Keratinocyte (primary cell): ENCODE measurements at regions not wholly inside any gene's neighbourhood (a gene's known extent, or its start where the extent isn't known, plus 50 kb on each side); places are given as distances from the start of the nearest gene placed in this dataset.

Experiments used
- DNase-seq: peaks from one replicate; pipeline ENCODE4 v3.0.0-alpha.2; 2011; ENCODE audit warnings: low read depth, missing footprints, low spot score
- FAIRE-seq: peaks from 2 replicates; lab custom pipeline; 2011; peaks lifted over from hg19 to GRCh38; lab: Jason Lieb, UNC
- H2AFZ ChIP-seq: 2 replicates; pipeline ENCODE4 v1.6.0; 2012; ENCODE audit warnings: low read length, control low read depth, inconsistent platforms; ENCODE audit not compliant: control insufficient read depth
- H3K27ac ChIP-seq: 2 replicates; pipeline ENCODE4 v1.5.1; 2011; ENCODE audit warnings: low read length; ENCODE audit not compliant: control insufficient read depth, insufficient read depth
- H3K27me3 ChIP-seq: 3 replicates; pipeline ENCODE4 v1.6.0; 2011; ENCODE audit warnings: low read length; ENCODE audit not compliant: control insufficient read depth, insufficient read depth; ENCODE audit errors: extremely low read depth
- H3K36me3 ChIP-seq, 2 experiments: 2 replicates in 1 of 2; 3 replicates in 1 of 2; pipeline ENCODE4 v1.5.1; 2011; ENCODE audit warnings: low read length in 2 of 2, mild to moderate bottlenecking in 1 of 2; ENCODE audit not compliant: control insufficient read depth in 2 of 2, insufficient read depth in 2 of 2; ENCODE audit errors: extremely low read depth in 1 of 2
- H3K4me1 ChIP-seq: 3 replicates; pipeline ENCODE4 v1.5.1; 2011; ENCODE audit warnings: low read length; ENCODE audit not compliant: control insufficient read depth, insufficient read depth; ENCODE audit errors: extremely low read depth
- H3K4me2 ChIP-seq: 3 replicates; pipeline ENCODE4 v1.6.0; 2011; ENCODE audit warnings: low read depth, low read length; ENCODE audit not compliant: control insufficient read depth, insufficient read depth; ENCODE audit errors: extremely low read depth
- H3K4me3 ChIP-seq, 3 experiments: fragments of 200-600 bp in 1 of 3; sonication (generic) in 1 of 3; 2 replicates in 2 of 3; 3 replicates in 1 of 3; pipeline ENCODE4 v1.5.1; 2011 to 2016; ENCODE audit warnings: low read length in 3 of 3, mild to moderate bottlenecking in 3 of 3, control low read depth in 2 of 3, inconsistent platforms in 1 of 3, low read depth in 1 of 3, mixed read lengths in 1 of 3, mixed run types in 1 of 3, moderate library complexity in 1 of 3; ENCODE audit not compliant: control insufficient read depth in 2 of 3, insufficient read depth in 2 of 3; ENCODE audit errors: extremely low read depth in 1 of 3
- H3K79me2 ChIP-seq: 2 replicates; pipeline ENCODE4 v1.6.0; 2012; ENCODE audit warnings: low read length; ENCODE audit not compliant: control insufficient read depth, insufficient read depth
- H3K9ac ChIP-seq: 3 replicates; pipeline ENCODE4 v1.6.0; 2011; ENCODE audit warnings: low read length; ENCODE audit not compliant: control insufficient read depth, insufficient read depth; ENCODE audit errors: extremely low read depth
- H3K9me1 ChIP-seq: 3 replicates; pipeline ENCODE4 v1.6.0; 2011; ENCODE audit warnings: low read length; ENCODE audit not compliant: control insufficient read depth, insufficient read depth; ENCODE audit errors: extremely low read depth
- H3K9me3 ChIP-seq: 2 replicates; pipeline ENCODE4 v1.5.1; 2012; ENCODE audit warnings: low read depth, low read length; ENCODE audit not compliant: control insufficient read depth
- H4K20me1 ChIP-seq: 3 replicates; pipeline ENCODE4 v1.6.0; 2011; ENCODE audit warnings: low read length; ENCODE audit not compliant: control insufficient read depth, insufficient read depth; ENCODE audit errors: extremely low read depth
- EZH2 ChIP-seq: IDR thresholded peaks from one replicate; pipeline ENCODE4 v1.6.1; 2012; ENCODE audit warnings: inconsistent platforms, mild to moderate bottlenecking, low read length, moderate library complexity
- dilution Hi-C: fragments of 300-500 bp; cut with MboI; formaldehyde crosslinking; loops from one replicate; pipeline ENCODE4 v1.7.0; 2020; ENCODE audit warnings: low sequenced_read_pairs; ENCODE audit not compliant: extremely low pct_ligation_motif_present
- TF ChIP-seq, protein P1 (sequence below), 3 experiments: IDR thresholded peaks in 1 of 3; conservative IDR thresholded peaks in 1 of 3; optimal IDR thresholded peaks in 1 of 3; 2 replicates in 2 of 3; 3 replicates in 1 of 3; pipeline versions ENCODE3 to v1.5.1; 2011; ENCODE audit warnings: low read length in 3 of 3, mild to moderate bottlenecking in 3 of 3, moderate library complexity in 2 of 3, control low read depth in 1 of 3, inconsistent platforms in 1 of 3; ENCODE audit not compliant: insufficient read depth in 2 of 3; ENCODE audit errors: extremely low read depth in 1 of 3

DNA sequence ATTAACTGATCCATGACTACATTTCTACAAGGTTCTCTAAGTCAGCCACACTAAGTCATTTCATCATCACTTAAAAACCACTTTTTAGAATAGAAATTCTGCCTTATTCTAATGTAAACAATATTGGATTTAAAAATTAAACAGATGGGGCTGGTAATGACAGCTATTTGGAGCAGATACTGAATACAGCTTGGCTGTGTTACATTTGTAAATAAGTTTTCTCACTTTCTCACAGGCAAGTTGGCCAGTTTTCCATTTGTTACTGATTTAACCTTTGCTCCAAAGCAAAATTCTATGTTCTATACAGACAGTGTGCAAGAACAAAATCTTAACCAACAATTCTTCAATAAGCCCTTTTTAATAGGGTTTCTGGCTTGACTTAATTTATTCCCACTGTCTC is 370.7 kb downstream of the GRIA2 start:
- FAIRE-seq: no peak
- Histone ChIP-seq H3K36me3 (no peaks in the 10 kb centered on the region), H3K27me3 (no peaks in the 10 kb centered on the region), H3K9me1 (no peaks in the 10 kb centered on the region), H4K20me1 (no peaks in the 10 kb centered on the region), H3K9ac (no peak overlapping the region), H3K27ac (no peak overlapping the region), H3K4me3 (no peak overlapping the region), H3K4me1 (no peaks in the 10 kb centered on the region), H2AFZ (no peak overlapping the region), H3K79me2 (no peaks in the 10 kb centered on the region), H3K4me2 (no peak overlapping the region), H3K9me3 (no peaks in the 10 kb centered on the region)
- TF ChIP-seq, protein P1, sequence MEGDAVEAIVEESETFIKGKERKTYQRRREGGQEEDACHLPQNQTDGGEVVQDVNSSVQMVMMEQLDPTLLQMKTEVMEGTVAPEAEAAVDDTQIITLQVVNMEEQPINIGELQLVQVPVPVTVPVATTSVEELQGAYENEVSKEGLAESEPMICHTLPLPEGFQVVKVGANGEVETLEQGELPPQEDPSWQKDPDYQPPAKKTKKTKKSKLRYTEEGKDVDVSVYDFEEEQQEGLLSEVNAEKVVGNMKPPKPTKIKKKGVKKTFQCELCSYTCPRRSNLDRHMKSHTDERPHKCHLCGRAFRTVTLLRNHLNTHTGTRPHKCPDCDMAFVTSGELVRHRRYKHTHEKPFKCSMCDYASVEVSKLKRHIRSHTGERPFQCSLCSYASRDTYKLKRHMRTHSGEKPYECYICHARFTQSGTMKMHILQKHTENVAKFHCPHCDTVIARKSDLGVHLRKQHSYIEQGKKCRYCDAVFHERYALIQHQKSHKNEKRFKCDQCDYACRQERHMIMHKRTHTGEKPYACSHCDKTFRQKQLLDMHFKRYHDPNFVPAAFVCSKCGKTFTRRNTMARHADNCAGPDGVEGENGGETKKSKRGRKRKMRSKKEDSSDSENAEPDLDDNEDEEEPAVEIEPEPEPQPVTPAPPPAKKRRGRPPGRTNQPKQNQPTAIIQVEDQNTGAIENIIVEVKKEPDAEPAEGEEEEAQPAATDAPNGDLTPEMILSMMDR (optimal IDR thresholded peaks at IDR 0.05 in 1 of 3, IDR thresholded peaks at IDR 0.05 in 1 of 3, conservative IDR thresholded peaks at IDR 0.05 in 1 of 3; ENCODE audit: extremely low read depth in 1 of 3, insufficient read depth in 2 of 3, low read length in 3 of 3): no peak
- no peak for TF ChIP-seq EZH2
- no peak for DNase-seq
- dilution Hi-C loops: no loop called here

DNA sequence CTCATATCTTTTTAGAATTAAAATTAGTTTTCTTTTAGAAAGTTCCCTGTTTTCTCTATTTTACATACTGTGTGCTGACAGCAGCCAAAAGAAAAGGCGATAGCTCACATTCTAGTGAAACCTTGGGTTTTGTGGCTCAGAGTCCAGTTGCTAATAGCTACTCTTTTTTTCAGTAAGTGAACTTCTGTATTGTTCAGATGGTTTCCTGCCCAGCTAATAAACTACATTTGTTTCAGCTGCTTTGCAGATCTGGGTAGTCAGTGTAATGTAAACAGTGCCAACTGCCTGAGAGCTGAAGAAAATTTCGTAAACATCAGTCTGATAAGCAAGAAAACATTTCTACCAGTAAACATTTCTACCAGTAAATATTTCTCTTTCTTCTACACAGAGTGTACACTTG is 370.2 kb downstream of the GRIA2 start:
- Histone ChIP-seq H3K36me3 (no peaks in the 10 kb centered on the region), H3K9ac (no peak overlapping the region), H3K9me3 (no peaks in the 10 kb centered on the region), H3K4me3 (no peak overlapping the region), H3K4me2 (no peak overlapping the region), H3K27ac (no peak overlapping the region), H2AFZ (no peak overlapping the region), H3K9me1 (no peaks in the 10 kb centered on the region), H3K4me1 (no peaks in the 10 kb centered on the region), H4K20me1 (no peaks in the 10 kb centered on the region), H3K79me2 (no peaks in the 10 kb centered on the region), H3K27me3 (no peaks in the 10 kb centered on the region)
- TF ChIP-seq, protein P1 (optimal IDR thresholded peaks at IDR 0.05 in 1 of 3, IDR thresholded peaks at IDR 0.05 in 1 of 3, conservative IDR thresholded peaks at IDR 0.05 in 1 of 3; ENCODE audit: extremely low read depth in 1 of 3, insufficient read depth in 2 of 3, low read length in 3 of 3): no peak
- TF ChIP-seq EZH2: no peak
- DNase-seq (no peak), FAIRE-seq (no peak)
- dilution Hi-C loops: no loop called here
